Hepatocyte (in vitro differentiated cells): ENCODE measurements at regions not wholly inside any gene's neighbourhood (a gene's known extent, or its start where the extent isn't known, plus 50 kb on each side); places are given as distances from the start of the nearest gene placed in this dataset.

Source experiments
- DNase-seq: peaks from one replicate; pipeline ENCODE4 v3.0.0-alpha.2; 2016; ENCODE audit warnings: low spot score
- H2AFZ ChIP-seq: fragments of 200-600 bp; sonication (generic); 2 replicates; pipeline ENCODE4 v1.6.0; 2016; ENCODE audit warnings: antibody characterized with exemption, mild to moderate bottlenecking
- H3K27ac ChIP-seq: fragments of 200-600 bp; sonication (generic); 2 replicates; pipeline ENCODE4 v1.5.1; 2016; ENCODE audit warnings: mild to moderate bottlenecking
- H3K27me3 ChIP-seq: fragments of 200-600 bp; sonication (generic); 2 replicates; pipeline ENCODE4 v1.6.1; 2016
- H3K36me3 ChIP-seq: fragments of 200-600 bp; sonication (generic); replicated peaks from 2 replicates; pipeline ENCODE4 v1.5.1; 2016; ENCODE audit warnings: low read depth; ENCODE audit not compliant: insufficient read depth
- H3K4me1 ChIP-seq: fragments of 200-600 bp; sonication (generic); 2 replicates; pipeline ENCODE4 v1.5.1; 2016; ENCODE audit warnings: mild to moderate bottlenecking, moderate library complexity; ENCODE audit not compliant: insufficient read depth
- H3K4me2 ChIP-seq: fragments of 200-600 bp; sonication (generic); 2 replicates; pipeline ENCODE4 v1.6.0; 2016
- H3K4me3 ChIP-seq: fragments of 200-600 bp; sonication (generic); 2 replicates; pipeline ENCODE4 v1.5.1; 2016; ENCODE audit warnings: mild to moderate bottlenecking
- H3K79me2 ChIP-seq: fragments of 200-600 bp; sonication (generic); 2 replicates; pipeline ENCODE4 v1.6.0; 2017; ENCODE audit warnings: mild to moderate bottlenecking
- H3K9me2 ChIP-seq: fragments of 200-600 bp; sonication (generic); replicated peaks from 2 replicates; pipeline ENCODE4 v1.6.0; 2017; ENCODE audit warnings: mild to moderate bottlenecking; ENCODE audit not compliant: insufficient read depth
- H3K9me3 ChIP-seq: fragments of 200-600 bp; sonication (generic); 2 replicates; pipeline ENCODE4 v1.5.1; 2016; ENCODE audit warnings: low read depth, mild to moderate bottlenecking
- H4K20me1 ChIP-seq: fragments of 200-600 bp; sonication (generic); 2 replicates; pipeline ENCODE4 v1.6.0; 2016; ENCODE audit warnings: mild to moderate bottlenecking; ENCODE audit not compliant: insufficient read depth, poor library complexity, severe bottlenecking
- EZH2 ChIP-seq: fragments of 200-600 bp; sonication (generic); IDR thresholded peaks from 2 replicates; pipeline ENCODE4 v1.6.1; 2016; ENCODE audit warnings: antibody characterized with exemption, mild to moderate bottlenecking, borderline replicate concordance
- EZH2phosphoT487 ChIP-seq: fragments of 200-600 bp; sonication (generic); IDR thresholded peaks from one replicate; pipeline ENCODE4 v1.6.1; 2018; ENCODE audit warnings: antibody characterized with exemption, mild to moderate bottlenecking, low read depth, moderate library complexity; ENCODE audit not compliant: unreplicated experiment, severe bottlenecking
- WGBS: methylation state at CpG from one replicate; pipeline ENCODE4 v1.1.6; 2016; ENCODE audit warnings: low lambda C conversion rate; ENCODE audit errors: missing lambda C conversion rate; 5-methylcytosine and 5-hydroxymethylcytosine counted together
- TF ChIP-seq, protein P1 (sequence below): fragments of 200-600 bp; sonication (generic); IDR thresholded peaks from 2 replicates; pipeline ENCODE4 v1.5.1; 2016; ENCODE audit warnings: antibody characterized with exemption, mild to moderate bottlenecking; ENCODE audit not compliant: poor library complexity

DNA sequence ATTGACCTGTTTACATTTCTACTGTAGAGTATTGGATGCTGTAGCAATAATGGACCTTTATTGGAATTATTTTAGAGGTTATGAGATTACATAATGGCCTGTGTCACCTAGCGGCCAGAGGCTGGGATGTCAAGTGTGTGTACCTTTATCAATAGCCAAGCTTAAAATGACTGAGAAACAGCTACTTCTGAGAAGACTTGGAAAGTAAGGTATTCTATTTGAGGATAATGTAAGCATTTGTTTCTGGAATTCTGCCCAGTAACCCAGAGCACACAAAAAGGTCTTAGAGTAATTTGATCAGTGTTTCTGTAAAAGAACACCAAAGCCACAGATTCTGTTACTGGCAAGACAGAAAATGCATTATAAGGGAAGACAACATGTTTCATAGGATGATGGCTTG, 116.8 kb downstream of the MACIR start:
- Histone ChIP-seq H3K27me3 (no peaks in the 10 kb centered on the region), H3K36me3 (no peaks in the 10 kb centered on the region), H3K4me1 (peaks cover 46% of the 10 kb centered on the region), H3K4me2 (peak overlapping the region; percentile 24), H2AFZ (no peak overlapping the region), H3K9me2 (no peaks in the 10 kb centered on the region), H3K79me2 (no peaks in the 10 kb centered on the region), H3K9me3 (no peaks in the 10 kb centered on the region), H3K4me3 (no peak overlapping the region), H4K20me1 (no peaks in the 10 kb centered on the region), H3K27ac (peak overlapping the region; percentile 76)
- DNase-seq: no peak
- no peak for TF ChIP-seq EZH2phosphoT487
- TF ChIP-seq, protein P1, sequence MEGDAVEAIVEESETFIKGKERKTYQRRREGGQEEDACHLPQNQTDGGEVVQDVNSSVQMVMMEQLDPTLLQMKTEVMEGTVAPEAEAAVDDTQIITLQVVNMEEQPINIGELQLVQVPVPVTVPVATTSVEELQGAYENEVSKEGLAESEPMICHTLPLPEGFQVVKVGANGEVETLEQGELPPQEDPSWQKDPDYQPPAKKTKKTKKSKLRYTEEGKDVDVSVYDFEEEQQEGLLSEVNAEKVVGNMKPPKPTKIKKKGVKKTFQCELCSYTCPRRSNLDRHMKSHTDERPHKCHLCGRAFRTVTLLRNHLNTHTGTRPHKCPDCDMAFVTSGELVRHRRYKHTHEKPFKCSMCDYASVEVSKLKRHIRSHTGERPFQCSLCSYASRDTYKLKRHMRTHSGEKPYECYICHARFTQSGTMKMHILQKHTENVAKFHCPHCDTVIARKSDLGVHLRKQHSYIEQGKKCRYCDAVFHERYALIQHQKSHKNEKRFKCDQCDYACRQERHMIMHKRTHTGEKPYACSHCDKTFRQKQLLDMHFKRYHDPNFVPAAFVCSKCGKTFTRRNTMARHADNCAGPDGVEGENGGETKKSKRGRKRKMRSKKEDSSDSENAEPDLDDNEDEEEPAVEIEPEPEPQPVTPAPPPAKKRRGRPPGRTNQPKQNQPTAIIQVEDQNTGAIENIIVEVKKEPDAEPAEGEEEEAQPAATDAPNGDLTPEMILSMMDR: peak; percentile 17
- 24% methylated on average over 1 of the region's 1 CpG for WGBS

DNA sequence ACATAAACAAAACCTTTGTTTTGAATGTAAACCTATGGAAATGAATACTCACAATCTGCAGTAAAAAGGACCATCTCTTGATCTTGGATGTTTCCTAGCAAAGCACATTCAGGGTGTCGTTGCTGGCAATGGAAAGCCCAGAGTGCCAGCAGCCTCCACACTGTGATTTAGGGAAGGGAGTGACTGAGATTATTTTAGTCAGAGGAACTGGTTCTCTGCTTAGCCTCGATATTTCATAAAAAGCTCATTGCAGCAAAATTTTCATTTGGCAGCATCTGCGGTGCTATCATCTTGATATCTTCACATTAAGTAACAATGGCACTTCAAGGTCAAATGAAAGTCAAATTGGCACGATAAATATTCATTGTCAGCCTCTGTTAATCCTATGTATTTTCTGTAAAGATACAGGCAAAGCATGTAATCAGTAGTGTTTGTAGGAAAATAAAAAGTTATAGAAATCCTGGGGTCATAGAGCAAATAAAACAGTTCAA, 116.0 kb downstream of the MACIR start:
- H3K4me3 ChIP-seq: no peak overlapping the region

DNA sequence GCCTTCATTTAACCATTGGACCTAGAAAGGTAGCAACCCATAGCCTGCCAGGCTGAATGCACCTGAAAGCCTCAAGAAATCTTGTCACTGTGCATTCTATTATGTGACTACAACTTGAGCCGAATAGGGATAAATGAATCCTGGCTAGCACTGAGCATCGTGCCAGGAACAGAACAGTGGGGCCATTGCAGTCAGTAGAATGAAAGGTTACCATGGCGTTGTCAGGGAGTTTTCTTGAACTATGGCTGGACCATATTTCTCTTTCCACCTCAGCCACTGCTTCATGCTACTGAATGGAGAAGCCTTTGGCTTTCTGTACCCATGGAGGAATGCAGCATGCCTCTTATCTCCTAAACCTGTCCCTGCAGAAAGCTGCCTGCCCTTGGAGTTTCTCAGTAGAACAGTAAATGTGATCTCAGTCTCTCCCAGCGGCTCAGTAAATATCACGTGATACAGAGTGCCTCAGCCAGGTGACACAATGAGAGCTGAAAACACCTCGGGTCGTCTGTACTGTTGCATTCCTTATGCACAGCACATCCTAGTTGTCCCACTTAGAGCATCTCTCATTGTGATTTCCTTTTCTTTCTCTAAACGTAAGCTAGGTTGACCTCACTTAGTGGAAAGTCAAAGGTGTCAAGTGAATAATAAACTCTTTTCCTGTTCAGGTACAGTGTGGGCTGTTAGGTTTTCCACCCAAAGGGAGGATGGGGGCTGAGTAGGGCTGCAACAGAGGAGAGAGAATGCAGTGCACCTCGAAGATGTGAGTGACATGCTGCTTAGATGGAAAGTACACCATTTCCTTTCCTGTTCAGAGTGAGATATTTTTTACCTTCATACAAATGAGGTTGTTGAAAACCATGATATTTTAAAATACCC, 115.3 kb downstream of the MACIR start:
- TF ChIP-seq, protein P1: no peak
- TF ChIP-seq EZH2phosphoT487 (no peak), EZH2 (no peak)
- Histone ChIP-seq H3K4me1 (peaks cover 46% of the 10 kb centered on the region), H3K9me2 (no peaks in the 10 kb centered on the region), H2AFZ (no peak overlapping the region), H3K27ac (peak overlapping the region; percentile 76), H3K9me3 (no peaks in the 10 kb centered on the region), H3K27me3 (no peaks in the 10 kb centered on the region), H3K4me2 (peak overlapping the region; percentile 20), H3K79me2 (no peaks in the 10 kb centered on the region), H4K20me1 (no peaks in the 10 kb centered on the region), H3K36me3 (no peaks in the 10 kb centered on the region), H3K4me3 (no peak overlapping the region)
- DNase-seq: peak; percentile 78
- WGBS: 43% methylated on average over 9 of the region's 9 CpGs

More for the DNA sequence above, 116.0 kb downstream of the MACIR start:
- TF ChIP-seq EZH2 (no peak), EZH2phosphoT487 (no peak)
- TF ChIP-seq, protein P1: no peak
- Histone ChIP-seq H4K20me1 (no peaks in the 10 kb centered on the region), H3K27ac (peak overlapping the region; percentile 76), H2AFZ (no peak overlapping the region), H3K9me3 (no peaks in the 10 kb centered on the region), H3K36me3 (no peaks in the 10 kb centered on the region), H3K79me2 (no peaks in the 10 kb centered on the region), H3K9me2 (no peaks in the 10 kb centered on the region), H3K27me3 (no peaks in the 10 kb centered on the region), H3K4me2 (peak overlapping the region; percentile 20), H3K4me1 (peaks cover 46% of the 10 kb centered on the region)
- 74% methylated on average over 4 of the region's 4 CpGs for WGBS
- DNase-seq: no peak
